ENCODE measurements at regions not wholly inside any gene's neighbourhood (a gene's known extent, or its start where the extent isn't known, plus 50 kb on each side); places are given as distances from the start of the nearest gene placed in this dataset.

GRCh38 chr3:73955494-73956070 is 330.8 kb upstream of the PDZRN3 start:
- Histone ChIP-seq H3K27ac (no peak overlapping the region), H3K4me3 (no peak overlapping the region), H3K9me3 (peaks cover 0 to 5% of the 10 kb centered on the region in 2 donors), H3K36me3 (no peaks in the 10 kb centered on the region), H3K4me1 (no peaks in the 10 kb centered on the region), H3K27me3 (no peaks in the 10 kb centered on the region)
- TF ChIP-seq CTCF (IDR thresholded peaks at IDR 0.05), result no peak
- no peak for DNase-seq (ENCODE audit: low spot score)

DNA sequence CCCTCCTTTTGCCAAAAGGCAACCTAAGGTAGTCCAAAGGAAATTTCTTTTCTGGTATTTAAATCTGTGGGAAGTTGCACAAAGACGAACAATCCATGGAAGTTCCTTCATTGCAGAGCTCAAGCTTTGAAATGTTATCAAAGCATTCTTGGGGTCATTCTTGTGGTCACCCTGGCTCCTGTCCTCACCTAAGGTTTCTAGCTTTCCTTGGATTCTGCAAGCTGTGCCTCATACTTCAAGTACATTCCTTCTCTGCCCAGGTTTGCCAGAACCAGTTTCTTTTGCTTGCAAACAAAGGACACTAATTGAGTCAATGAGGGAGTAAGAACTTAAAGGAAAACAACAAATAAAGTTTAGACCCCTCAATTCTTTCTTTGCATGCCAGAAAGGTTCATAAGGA is 329.8 kb upstream of the PDZRN3 start:
- Histone ChIP-seq H3K4me3 (no peak overlapping the region), H3K27me3 (no peaks in the 10 kb centered on the region), H3K27ac (no peak overlapping the region), H3K36me3 (no peaks in the 10 kb centered on the region), H3K9me3 (peaks cover 0 to 5% of the 10 kb centered on the region in 2 donors), H3K4me1 (no peaks in the 10 kb centered on the region)
- no peak for DNase-seq (ENCODE audit: low spot score)
- no peak for TF ChIP-seq CTCF (IDR thresholded peaks at IDR 0.05)

- Histone ChIP-seq H3K27me3 (no peaks in the 10 kb centered on the region), H3K9me3 (peaks cover 0 to 5% of the 10 kb centered on the region in 2 donors), H3K4me1 (no peaks in the 10 kb centered on the region), H3K4me3 (no peak overlapping the region), H3K36me3 (no peaks in the 10 kb centered on the region), H3K27ac (no peak overlapping the region)
- no peak for DNase-seq (ENCODE audit: low spot score)
- no peak for TF ChIP-seq CTCF (IDR thresholded peaks at IDR 0.05)
These were observed 328.0 kb upstream of the PDZRN3 start for GRCh38 chr3:73952781-73953180.

- Histone ChIP-seq H3K36me3 (no peaks in the 10 kb centered on the region), H3K4me1 (no peaks in the 10 kb centered on the region), H3K27me3 (no peaks in the 10 kb centered on the region), H3K4me3 (no peak overlapping the region), H3K27ac (no peak overlapping the region), H3K9me3 (no peaks in the 10 kb centered on the region)
- DNase-seq (ENCODE audit: low spot score), result no peak
- TF ChIP-seq CTCF (IDR thresholded peaks at IDR 0.05), result no peak
These were observed 326.3 kb upstream of the PDZRN3 start for GRCh38 chr3:73950865-73951558.

DNA sequence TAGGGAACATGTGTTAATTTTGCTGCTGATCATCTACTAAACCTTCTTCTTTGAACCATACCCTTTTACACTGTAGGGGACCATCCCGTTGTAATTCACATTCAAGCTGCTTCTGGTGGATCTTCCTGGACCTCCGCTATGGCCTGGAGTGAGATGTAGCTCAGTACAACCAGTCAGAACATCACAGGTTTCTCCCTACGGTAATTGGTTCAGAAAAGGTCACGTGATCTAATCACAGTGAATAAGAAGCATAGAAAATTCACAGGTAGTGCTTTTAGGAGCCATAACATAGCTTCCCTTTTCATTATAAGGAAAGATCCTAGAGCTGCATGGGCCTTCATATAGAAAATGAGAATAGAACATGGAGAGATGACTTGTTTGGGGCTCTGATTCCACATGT is 320.8 kb upstream of the PDZRN3 start:
- TF ChIP-seq CTCF (IDR thresholded peaks at IDR 0.05), result no peak
- DNase-seq (ENCODE audit: low spot score), result no peak
- Histone ChIP-seq H3K4me3 (no peak overlapping the region), H3K27me3 (no peaks in the 10 kb centered on the region), H3K36me3 (no peaks in the 10 kb centered on the region), H3K27ac (no peak overlapping the region), H3K4me1 (no peaks in the 10 kb centered on the region), H3K9me3 (peaks cover 0 to 5% of the 10 kb centered on the region in 2 donors)

DNA sequence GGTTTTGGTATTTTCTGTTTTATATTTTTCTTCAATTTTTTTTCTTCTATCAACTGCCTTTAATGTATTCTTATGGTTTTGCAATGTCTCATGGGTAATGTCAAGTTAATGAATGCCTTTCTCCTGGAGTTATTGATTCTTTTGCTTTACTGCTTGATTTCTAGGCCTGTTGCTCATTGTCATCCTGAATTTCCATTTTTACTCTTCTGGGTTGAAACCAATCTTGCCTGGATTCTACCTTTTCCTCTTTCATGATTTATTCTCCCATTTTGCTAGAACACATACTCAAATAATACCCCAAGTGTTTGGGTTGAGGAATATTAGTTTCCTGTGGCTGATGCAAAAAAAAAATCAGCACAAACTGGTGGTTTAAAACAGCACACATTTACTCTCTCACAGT is 315.2 kb upstream of the PDZRN3 start:
- Histone ChIP-seq H3K9me3 (peaks cover 0 to 5% of the 10 kb centered on the region in 2 donors), H3K4me3 (no peak overlapping the region), H3K27me3 (no peaks in the 10 kb centered on the region), H3K4me1 (no peaks in the 10 kb centered on the region), H3K36me3 (no peaks in the 10 kb centered on the region), H3K27ac (no peak overlapping the region)
- DNase-seq (ENCODE audit: low spot score), result no peak
- no peak for TF ChIP-seq CTCF (IDR thresholded peaks at IDR 0.05)
